Left cardiac atrium (tissue), 4 donors: ENCODE measurements at regions not wholly inside any gene's neighbourhood (a gene's known extent, or its start where the extent isn't known, plus 50 kb on each side); places are given as distances from the start of the nearest gene placed in this dataset.
A peak's percentile ranks its signal among the peaks of the same experiment; 100 is the strongest.

Experiments used
- ATAC-seq, 2 donors: fragments of 200-7000 bp; cut with Tn5 transposase; one replicate each; pipeline ENCODE4 v1.9.1; 2020; ENCODE audit warnings: mild to moderate bottlenecking in 2 of 2, moderate library complexity in 2 of 2
- DNase-seq: peaks from one replicate; pipeline ENCODE4 v3.0.0-alpha.2; 2020
- intact Hi-C, 2 donors: fragments of 100-400 bp; cut with DNase I; formaldehyde crosslinking; loops; one replicate each; pipeline versions ENCODE4 v1.14.1 to v1.15.1; 2022 to 2023
- donor health status: DM: no; HTN: yes; CAD: no.
- donor health status: DM: no; HTN: yes; CAD: no; lungs with severe emphysema.
- donor health status: DM: yes; HTN: yes; CAD: no.
- donor health status: Dilated cardiomyopathy.

DNA sequence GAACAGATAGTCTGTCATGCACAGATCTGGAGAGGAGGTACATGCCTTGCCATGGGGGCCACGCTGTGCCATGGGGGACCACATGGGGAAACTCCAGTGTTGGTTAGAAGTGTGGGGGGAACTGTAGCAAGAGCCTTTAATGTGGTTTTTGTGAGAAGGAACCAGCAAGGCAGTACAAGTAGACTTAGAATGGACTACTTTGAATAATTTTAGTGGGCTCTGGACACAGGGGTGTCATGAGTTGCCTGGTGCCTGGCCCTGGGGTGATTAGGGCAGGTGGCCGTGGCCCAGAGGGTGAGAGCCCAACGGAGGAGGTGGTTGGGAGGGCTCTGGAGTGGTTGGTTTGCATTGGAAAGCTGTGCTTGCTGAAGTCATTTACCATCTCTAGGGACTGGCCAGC, 77.2 kb downstream of the CXCL12 start:
- intact Hi-C loops, result loop anchor here in 1 of 2 donors (10.0 kb wide), 1 partner anchor 557 kb away; no protein-coding TSS in a partner anchor
- no peak for DNase-seq
- no peak for ATAC-seq

DNA sequence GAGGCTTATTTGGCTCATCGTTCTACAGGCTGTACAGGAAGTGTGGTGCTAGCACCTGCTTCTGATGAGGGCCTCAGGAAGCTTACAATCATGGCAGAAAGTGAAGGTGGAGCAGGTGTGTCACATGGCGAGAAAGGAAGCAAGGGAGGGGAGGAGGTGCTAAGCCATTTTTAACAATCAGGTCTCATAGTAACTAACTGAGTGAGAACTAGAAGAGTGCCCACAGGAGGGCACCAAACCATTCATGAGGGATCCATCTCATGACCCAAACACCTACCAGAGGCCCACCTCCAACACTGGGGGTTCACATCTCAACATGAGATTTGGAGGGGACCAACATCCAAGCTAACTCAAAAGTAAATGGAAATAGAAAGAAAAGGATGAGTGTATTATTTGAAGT, 78.1 kb downstream of the CXCL12 start:
- DNase-seq (no peak), ATAC-seq (no peak)

DNA sequence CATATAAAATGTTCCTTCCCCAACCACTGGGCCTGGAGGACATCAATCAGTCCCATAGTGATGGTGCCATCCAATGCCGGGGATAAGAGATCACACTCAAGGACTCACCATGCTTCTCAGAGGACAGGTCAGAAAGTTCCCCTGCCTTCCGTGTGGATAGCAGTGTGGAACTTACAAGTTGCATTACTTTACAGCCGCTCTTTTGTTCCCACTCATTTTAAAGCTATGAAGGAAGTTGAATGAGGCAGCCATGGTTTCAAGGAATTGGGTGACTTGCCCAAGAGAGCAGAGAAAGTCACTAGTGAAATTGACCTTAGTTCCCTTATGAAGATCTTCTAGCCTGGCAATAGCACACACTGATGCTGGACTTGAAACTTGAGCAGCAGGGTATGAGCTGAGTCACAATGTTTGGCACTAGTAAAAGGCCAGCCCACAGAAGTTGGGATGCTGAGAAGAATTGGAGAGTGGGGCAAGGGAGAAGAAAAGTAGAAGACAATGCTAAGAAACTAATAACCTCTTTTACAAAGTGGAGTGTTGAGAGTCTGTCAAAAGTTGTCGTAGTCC, 78.7 kb downstream of the CXCL12 start:
- DNase-seq, result no peak
- no peak for ATAC-seq
- intact Hi-C loops, result loop anchor here in 1 of 2 donors (10.0 kb wide), 1 partner anchor 559 kb away; no protein-coding TSS in a partner anchor

More for the DNA sequence above, 78.1 kb downstream of the CXCL12 start:
- intact Hi-C loops, result loop anchor here in 1 of 2 donors (10.0 kb wide), 1 partner anchor 558 kb away; no protein-coding TSS in a partner anchor

DNA sequence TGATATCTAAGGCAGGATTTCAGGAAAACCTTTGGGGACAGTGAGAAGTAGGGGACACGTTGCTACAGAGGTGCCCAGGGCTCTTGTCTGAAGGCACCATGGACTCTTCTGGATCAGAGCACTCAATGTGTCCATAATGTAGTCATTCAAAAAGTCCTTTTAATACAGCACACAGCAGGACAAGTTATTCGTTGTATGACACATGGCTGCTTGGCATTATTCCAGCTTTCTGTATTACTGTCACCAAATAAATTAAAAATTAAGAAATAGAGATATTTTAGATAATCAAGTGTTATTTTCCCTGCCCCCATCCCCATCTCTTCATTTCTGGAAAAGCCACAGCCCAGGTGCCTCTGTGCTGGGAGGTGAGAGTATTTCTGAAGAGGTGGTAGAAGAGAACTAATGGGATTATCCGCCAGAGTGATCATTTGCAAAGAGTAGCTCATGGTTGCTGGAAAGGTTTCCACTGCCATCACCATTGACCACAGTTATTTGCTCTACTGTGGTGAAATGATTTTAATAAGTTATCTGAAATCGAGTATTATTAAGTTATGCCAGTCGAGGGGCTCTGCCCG, 83.0 kb downstream of the CXCL12 start:
- ATAC-seq, result no peak
- intact Hi-C loops, result loop anchor here in 1 of 2 donors (10.0 kb wide), 1 partner anchor 563 kb away; no protein-coding TSS in a partner anchor
- DNase-seq, result no peak

DNA sequence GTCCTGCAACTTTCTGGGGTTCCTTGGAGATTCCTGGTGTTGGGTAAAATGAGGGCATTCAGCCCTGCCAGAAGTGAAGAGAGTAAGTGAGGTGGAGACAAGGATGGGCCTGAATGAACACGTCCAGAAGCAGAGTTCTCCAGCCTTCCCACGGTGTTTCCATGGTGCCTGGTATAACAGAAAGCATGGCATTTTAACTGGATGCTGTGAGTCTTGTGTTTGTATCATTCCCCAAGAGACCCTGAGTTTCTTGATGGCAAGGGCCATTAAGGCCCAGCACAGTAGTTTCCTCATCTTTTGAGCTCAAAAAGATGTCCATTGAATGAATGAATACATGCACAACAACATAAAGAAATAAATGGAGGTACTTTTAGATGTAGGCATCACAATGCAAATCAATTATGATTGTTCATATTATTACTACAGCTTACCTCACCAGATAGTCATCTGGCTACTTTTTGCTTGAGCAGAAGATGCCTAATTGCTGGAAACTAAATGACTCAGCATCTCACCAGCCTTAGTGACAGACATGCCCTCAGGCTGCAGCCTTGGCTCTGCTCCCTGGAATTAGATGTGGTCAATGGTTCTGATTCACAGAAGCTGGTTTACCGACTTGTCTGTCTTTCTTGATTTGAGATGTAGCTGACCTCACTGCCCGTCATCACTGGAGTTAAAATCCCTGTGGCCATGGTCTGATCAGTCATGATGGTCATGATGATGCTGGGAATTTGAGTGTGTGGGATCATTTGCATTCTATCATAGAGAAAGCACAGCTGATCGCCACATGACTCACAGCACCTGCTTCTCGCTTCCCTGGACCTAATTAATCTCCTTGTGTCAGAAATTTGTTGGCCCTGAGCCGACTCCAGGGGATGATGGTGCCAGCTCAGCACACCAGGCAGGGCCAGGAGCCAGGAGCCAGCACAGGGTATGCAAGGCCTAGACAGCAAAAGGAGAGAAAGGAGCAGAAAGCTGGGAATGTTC, 83.9 kb downstream of the CXCL12 start:
- DNase-seq, result peak; percentile 52
- intact Hi-C loops, result loop anchor here in 1 of 2 donors (10.0 kb wide), 1 partner anchor 564 kb away; no protein-coding TSS in a partner anchor
- ATAC-seq, result peak; percentile 59 to 91

DNA sequence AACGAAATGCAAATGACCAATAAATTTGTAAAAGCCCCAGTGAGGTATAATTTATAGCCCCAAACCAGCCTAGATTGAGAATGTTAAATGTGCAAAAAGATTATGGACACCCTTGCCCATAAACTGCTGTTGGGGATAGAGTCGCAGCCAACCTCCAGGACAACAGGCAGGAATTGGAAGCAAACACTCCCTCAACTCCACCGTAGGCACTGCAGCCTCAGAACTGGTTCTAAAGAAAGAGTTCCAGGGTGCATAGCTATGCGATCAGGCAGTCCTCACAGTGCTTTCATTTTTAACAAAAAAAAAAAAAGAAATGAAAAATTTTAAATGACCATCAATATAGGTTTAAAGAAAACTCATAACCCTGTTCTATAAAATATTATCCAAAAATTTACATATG, 86.2 kb downstream of the CXCL12 start:
- intact Hi-C loops, result no loop called here
- DNase-seq (no peak), ATAC-seq (no peak)

DNA sequence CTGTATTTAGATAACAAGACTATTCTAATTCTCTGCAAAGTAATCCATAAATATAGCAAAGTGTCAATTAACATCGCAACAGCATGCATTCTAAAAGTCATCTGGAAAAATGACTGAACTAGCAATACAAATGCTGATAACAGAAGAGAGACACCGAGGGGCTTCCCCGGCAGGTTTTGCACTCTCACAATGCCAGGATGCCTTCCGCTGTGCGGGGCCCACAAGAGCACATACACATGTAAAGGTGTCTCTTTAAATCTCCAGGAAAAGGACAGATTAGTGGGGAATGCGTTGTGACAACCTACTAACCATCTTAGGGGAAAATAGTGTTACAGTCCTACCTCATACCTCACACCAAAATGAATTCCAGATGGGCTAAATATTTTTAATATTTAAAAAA, 86.9 kb downstream of the CXCL12 start:
- DNase-seq (no peak), ATAC-seq (no peak)
- intact Hi-C loops, result no loop called here

DNA sequence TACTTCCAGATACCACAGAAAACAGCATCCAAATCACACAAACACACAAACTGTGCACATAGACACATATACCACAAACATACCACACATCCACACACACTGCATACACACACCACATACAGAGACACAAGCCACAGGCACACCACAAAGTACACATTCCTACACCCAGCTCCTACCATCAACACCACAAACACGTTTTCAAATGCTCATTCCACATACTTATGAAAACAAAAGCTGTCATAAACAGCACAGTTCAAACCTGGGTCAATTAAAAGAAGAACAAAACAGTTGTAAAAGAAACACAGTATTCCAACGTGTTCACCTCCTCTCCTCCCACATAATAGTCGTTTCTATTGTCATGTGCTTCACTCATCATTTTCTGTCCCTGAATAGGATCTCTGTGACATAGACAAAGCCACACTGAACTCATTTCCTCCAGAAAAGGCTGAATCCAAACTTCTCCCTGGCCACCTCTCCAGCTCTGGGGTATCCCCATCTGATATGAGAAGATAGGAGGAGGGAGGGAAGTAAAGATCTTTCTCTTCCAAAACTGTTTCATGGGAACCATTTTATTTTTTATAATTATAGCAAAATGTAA, 89.2 kb downstream of the CXCL12 start:
- DNase-seq, result no peak
- no peak for ATAC-seq
- intact Hi-C loops, result no loop called here

DNA sequence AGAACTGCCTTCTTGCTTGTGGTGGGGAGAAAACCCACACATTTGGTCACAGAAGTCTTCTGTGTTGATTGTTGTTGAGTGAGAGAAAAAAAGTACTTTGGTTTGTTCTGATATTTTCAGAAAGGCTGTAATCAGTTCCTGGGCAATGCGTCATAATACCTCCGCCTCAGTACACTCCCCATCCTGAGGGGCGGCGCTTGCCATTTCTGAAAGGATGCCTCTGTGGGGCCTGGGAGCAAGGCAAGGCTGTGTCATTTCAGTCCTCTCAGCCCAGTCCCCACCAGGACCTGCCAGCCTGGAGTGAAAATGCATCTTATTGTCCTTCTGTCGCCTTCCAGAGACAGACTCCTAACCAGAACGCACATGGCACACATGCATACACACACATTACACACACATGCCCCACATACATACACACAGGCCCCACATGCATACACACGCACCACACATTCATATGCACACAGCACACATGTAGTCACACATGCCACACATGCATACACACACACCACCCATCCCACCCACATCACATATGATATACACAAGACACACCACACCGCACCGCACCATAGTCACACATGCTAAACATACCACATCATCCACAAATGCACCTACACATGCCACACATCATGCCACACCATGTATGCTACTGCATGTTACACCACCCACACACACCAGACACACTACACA, 90.0 kb downstream of the CXCL12 start:
- intact Hi-C loops, result no loop called here
- DNase-seq (no peak), ATAC-seq (peak in 1 of 2 donors; percentile 28)

DNA sequence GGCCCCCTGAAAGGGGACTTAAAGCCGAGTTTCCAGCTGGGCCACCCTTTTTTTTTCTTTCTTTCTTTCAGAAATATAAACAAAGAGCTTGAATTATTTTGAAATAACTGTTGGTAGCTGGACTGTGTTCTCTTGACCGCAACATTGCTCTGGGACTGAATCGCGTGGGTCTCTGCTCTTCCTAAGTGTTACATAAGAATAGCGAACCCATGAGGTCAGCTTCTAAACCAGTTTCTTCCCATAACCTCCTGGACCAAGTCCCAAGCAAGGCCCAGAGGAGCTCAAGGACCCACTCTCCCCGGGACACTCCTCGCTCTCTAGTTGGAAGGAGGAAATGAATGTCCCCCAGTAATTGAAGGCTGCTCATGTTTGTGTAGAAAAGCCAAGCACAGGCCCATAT, 91.1 kb downstream of the CXCL12 start:
- peak; percentile 93 to 94 for ATAC-seq
- DNase-seq, result peak; percentile 56

DNA sequence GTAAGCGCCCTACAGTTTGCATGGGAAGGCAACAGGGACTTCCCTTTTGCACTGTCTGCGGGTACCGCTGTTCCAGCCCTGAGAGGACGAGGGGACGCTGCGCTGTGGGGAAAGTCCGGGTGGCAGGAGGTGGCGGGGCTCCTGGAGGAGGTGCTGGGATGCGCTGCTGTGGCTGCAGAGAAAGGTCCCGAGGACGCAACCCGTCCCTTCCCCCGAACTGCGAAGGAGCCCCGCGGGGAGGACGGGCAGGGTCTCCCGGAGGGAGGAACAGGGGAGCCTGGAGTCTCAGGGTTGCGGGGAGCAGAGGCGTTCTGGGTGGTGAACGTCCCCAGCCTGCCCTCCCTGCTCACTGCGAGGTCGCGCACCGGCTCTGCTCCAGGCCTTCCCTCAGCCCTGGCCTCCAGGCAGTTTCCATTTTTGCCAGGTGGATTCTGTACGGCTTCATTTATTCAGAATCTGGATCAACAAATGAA, 91.6 kb downstream of the CXCL12 start:
- ATAC-seq, result peak; percentile 36 to 56
- no peak for DNase-seq
- intact Hi-C loops, result no loop called here

More for the DNA sequence above, 91.1 kb downstream of the CXCL12 start:
- intact Hi-C loops, result no loop called here

DNA sequence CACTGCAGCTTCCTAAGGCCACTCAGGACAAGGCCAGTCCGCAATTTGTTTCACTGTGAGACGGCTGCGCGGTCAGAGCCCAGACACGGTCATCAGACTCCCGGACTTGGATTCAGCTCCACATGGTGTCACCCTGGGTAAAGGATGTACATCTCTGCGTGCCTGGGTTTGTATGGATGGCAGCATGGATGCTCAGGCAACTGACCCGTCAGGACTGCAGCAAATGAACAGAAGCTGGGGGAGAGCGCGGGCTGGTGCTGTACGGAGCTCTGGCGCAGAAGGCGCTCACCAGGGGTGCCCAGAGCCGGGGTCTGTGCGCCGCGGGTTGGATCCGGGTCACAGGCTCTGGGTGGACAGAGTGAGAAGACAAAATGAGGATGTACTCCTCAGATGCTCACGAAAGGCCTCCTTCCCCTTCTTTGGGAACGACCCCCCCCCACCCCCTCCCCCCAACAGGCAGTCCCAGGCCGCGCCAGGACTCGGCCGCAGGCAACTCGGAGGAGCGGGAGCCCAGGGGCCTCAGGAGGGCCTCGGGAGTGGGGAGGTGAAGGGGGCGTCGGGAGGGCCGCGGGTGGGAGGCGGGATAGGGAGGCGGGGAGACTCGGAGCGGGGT, 92.4 kb downstream of the CXCL12 start:
- no peak for DNase-seq
- intact Hi-C loops, result no loop called here

DNA sequence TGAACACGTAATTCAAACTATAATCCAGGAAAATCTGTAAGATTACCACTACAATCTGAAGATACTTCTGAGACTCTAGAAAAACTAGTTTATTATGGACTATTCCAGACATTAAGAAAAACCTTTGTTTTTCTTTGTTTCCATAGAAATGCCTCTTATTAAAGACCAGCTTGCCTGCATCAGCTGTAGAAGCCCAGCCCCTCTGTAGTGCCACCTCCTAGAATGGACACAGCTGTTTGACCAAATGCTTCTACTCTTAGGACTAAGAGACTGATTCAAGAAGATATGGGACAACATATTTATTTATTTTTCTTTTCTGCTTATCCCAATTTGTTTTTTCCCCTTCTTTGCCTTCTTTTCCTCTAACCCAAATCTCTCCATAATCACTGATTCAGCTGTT, 93.8 kb downstream of the CXCL12 start:
- intact Hi-C loops, result no loop called here
- DNase-seq, result no peak
- ATAC-seq, result no peak

More for the DNA sequence above, 92.4 kb downstream of the CXCL12 start:
- ATAC-seq, result no peak

DNA sequence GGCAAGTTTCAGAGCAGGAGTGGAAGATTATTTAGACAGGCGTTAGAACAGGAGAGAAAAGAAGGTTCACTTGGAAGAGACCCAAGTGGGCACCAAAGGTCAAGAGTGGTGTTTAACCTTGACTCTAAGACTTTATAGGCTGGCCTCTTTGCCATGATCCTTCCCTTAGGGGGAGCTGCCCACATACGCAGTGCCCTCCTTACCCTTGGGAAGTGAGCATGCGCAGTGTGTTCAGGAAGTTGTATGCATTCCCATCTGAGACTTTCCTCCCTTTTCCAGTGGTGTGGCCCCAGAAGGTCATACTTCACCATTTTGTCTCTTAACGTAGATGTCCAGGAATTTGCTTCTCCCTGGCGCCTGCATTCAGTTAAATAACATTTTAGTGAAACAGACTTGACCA, 95.8 kb downstream of the CXCL12 start:
- intact Hi-C loops, result no loop called here
- ATAC-seq (no peak), DNase-seq (no peak)

DNA sequence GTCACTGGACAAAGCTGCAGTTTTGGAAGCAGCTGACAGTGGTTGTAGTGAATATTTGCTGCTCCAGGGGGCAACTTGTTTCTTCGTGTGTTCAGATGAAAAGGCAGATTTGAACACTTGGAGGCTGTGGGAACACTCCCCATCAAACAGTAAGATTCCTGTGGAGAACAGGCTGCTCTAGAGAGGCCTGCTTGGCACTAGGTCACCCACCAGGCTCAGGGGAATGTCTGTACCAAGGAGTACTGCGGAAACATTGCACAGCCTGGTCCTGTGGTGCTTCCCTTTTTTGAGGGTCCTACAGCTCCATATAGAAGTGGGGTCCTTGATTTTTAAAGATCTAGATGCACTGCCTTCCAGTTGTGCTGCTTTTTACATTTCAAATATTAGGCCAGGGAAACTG, 97.5 kb downstream of the CXCL12 start:
- DNase-seq, result no peak
- intact Hi-C loops, result no loop called here
- ATAC-seq, result no peak

DNA sequence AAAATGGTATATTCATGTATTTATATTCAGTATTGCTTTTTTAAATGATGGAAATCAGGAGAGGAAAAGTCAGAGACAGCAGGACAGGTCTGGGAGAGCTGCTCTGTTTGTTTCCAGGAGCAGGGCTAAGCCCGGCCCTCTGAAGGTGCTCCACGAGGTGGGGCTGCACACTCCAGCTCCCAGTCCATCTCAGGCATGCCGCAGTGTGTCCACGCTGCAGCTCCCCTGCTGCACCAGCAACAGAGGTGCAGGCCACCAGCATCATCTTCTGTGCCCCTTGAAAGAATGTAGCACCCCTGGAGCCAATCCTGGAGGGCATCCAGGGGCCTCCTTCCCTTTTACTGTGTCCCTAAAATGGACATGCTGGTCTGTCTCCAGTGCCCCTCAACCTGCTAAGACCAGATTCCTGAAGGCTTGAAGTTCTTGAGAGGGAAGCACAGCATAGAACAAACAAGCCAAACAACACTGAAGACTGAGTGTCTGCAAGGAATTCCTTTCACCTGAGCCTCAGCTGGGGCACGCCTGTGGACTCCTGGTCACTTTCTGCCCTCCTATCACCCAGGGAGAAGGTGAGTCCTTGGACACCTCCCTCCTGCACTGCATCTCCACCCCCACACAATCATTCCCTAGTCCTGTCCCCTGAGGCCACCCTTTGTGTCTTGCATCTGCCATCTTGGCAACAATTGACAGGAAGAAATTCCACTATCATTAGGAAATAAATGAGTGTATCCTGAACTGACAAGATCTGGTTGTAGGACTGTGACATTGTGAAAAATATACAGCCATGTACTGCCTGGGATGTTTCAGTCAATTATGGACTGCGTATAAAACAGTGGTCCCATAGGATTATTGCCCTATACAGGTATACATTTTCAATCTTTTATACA, 100.5 kb downstream of the CXCL12 start:
- intact Hi-C loops, result no loop called here
- no peak for DNase-seq
- ATAC-seq, result no peak

DNA sequence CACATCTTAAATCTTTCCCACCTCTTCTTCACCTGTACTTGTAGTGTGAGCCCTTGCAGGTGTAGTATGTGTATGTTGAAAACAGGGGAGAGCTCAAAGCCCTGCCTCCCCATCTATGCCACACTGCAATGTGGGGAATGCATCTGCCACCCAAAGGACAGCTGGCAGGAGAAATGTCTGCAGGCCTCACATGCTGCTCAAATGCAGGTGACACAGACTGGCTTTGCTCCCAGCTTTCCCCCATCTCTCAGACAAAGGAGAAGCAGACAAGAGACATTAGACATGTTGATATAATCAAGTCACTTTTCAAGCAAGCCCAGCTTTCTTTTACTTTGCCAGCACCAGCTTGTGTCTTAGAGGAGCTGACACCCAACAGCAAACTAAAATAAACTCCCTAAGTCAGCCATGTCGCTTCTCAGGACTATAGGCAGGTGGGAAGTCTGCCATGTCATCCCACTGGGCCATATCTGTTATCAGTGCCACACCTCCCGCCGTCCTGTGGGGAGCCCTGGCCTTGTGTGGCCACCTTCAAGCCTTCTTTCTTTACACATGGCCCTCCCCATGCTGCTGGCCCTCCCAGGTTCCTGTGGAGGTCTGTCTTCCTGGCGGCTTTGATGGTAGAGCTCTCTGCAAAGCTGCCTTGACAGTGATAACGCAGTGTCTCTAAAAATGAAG, 102.1 kb downstream of the CXCL12 start:
- ATAC-seq (no peak), DNase-seq (no peak)
- intact Hi-C loops, result no loop called here
